Lower lobe of right lung (tissue), 2 donors: ENCODE measurements at regions not wholly inside any gene's neighbourhood (a gene's known extent, or its start where the extent isn't known, plus 50 kb on each side); places are given as distances from the start of the nearest gene placed in this dataset.
A peak's percentile ranks its signal among the peaks of the same experiment; 100 is the strongest.

Experiments used
- ATAC-seq, 2 donors: fragments of 200-7000 bp; cut with Tn5 transposase; one replicate each; pipeline ENCODE4 v1.9.1; 2020 to 2022; ENCODE audit warnings: mild to moderate bottlenecking in 2 of 2, moderate library complexity in 2 of 2
- DNase-seq: peaks from one replicate; pipeline ENCODE4 v3.0.0-alpha.2; 2020
- H3K27ac ChIP-seq: fragments of 200-600 bp; one replicate; pipeline ENCODE4 v1.8.0; 2022
- H3K27me3 ChIP-seq: fragments of 200-600 bp; one replicate; pipeline ENCODE4 v1.8.0; 2022; ENCODE audit warnings: low read depth
- H3K36me3 ChIP-seq: fragments of 200-600 bp; one replicate; pipeline ENCODE4 v1.8.0; 2022; ENCODE audit warnings: mild to moderate bottlenecking
- H3K4me1 ChIP-seq: fragments of 200-600 bp; one replicate; pipeline ENCODE4 v1.8.0; 2022
- H3K4me3 ChIP-seq: fragments of 200-600 bp; one replicate; pipeline ENCODE4 v1.8.0; 2022; ENCODE audit warnings: mild to moderate bottlenecking
- H3K9me3 ChIP-seq: fragments of 200-600 bp; one replicate; pipeline ENCODE4 v1.8.0; 2022
- CTCF ChIP-seq: fragments of 200-600 bp; IDR thresholded peaks from one replicate; pipeline ENCODE4 v1.8.0; 2022; ENCODE audit warnings: antibody characterized with exemption, mild to moderate bottlenecking
- intact Hi-C: fragments of 100-400 bp; cut with DNase I; formaldehyde crosslinking; loops from one replicate; pipeline ENCODE4 v1.11.0; 2022
- donor health status: DM: no; HTN: yes; CAD: no; lungs with severe emphysema.

- Histone ChIP-seq H3K27me3 (no peaks in the 10 kb centered on the region), H3K4me1 (no peaks in the 10 kb centered on the region), H3K9me3 (no peaks in the 10 kb centered on the region), H3K27ac (no peak overlapping the region), H3K36me3 (no peaks in the 10 kb centered on the region), H3K4me3 (no peak overlapping the region)
- DNase-seq = no peak
- ATAC-seq = peak in 1 of 2 donors; percentile 20
- intact Hi-C loops = no loop called here
- no peak for TF ChIP-seq CTCF
Measured at GRCh38 chr1:229841230-229841629, 215.2 kb downstream of the URB2 start.

GRCh38 chr1:229842302-229843255 is 216.5 kb downstream of the URB2 start:
- Histone ChIP-seq H3K27me3 (no peaks in the 10 kb centered on the region), H3K9me3 (no peaks in the 10 kb centered on the region), H3K4me3 (no peak overlapping the region), H3K4me1 (no peaks in the 10 kb centered on the region), H3K36me3 (no peaks in the 10 kb centered on the region), H3K27ac (no peak overlapping the region)
- peak in 1 of 2 donors; percentile 24 for ATAC-seq
- TF ChIP-seq CTCF = no peak
- no peak for DNase-seq
- intact Hi-C loops = no loop called here

- intact Hi-C loops = no loop called here
- Histone ChIP-seq H3K9me3 (no peaks in the 10 kb centered on the region), H3K27ac (no peak overlapping the region), H3K4me1 (no peaks in the 10 kb centered on the region), H3K4me3 (no peak overlapping the region), H3K36me3 (no peaks in the 10 kb centered on the region), H3K27me3 (no peaks in the 10 kb centered on the region)
- no peak for TF ChIP-seq CTCF
- ATAC-seq (peak; percentile 16 to 68), DNase-seq (no peak)
Measured at GRCh38 chr1:229843627-229844238, 217.7 kb downstream of the URB2 start.

- peak; percentile 73 to 77 for ATAC-seq
Measured at GRCh38 chr1:229844675-229845074, 218.6 kb downstream of the URB2 start.

More at GRCh38 chr1:229844675-229845074, 218.6 kb downstream of the URB2 start:
- intact Hi-C loops = no loop called here
- Histone ChIP-seq H3K4me3 (no peak overlapping the region), H3K27me3 (no peaks in the 10 kb centered on the region), H3K36me3 (no peaks in the 10 kb centered on the region), H3K4me1 (no peaks in the 10 kb centered on the region), H3K27ac (no peak overlapping the region), H3K9me3 (no peaks in the 10 kb centered on the region)
- no peak for TF ChIP-seq CTCF
- DNase-seq = no peak
